ENCODE measurements at regions not wholly inside any gene's neighbourhood (a gene's known extent, or its start where the extent isn't known, plus 50 kb on each side); places are given as distances from the start of the nearest gene placed in this dataset.

- DNase-seq (ENCODE audit: low read depth) (no peak), FAIRE-seq (peak; percentile 43)
- H3K27me3 ChIP-seq (ENCODE audit: control insufficient read depth, insufficient read depth, low read length) = no peaks in the 10 kb centered on the region
These were observed 145.0 kb upstream of the MEIS2 start for GRCh38 chr15:37245358-37245757.

GRCh38 chr15:37246065-37246464 is 145.7 kb upstream of the MEIS2 start:
- FAIRE-seq = no peak
- no peak for TF ChIP-seq CTCF (IDR thresholded peaks at IDR 0.05; ENCODE audit: insufficient read depth, low read length, severe bottlenecking)
- Histone ChIP-seq H3K36me3 (ENCODE audit: control insufficient read depth, insufficient read depth, low read length) (no peaks in the 10 kb centered on the region), H3K27me3 (ENCODE audit: control insufficient read depth, insufficient read depth, low read length) (no peaks in the 10 kb centered on the region), H3K4me3 (ENCODE audit: low read depth, low read length) (no peak overlapping the region)
- DNase-seq (ENCODE audit: low read depth) = no peak

More at GRCh38 chr15:37245358-37245757, 145.0 kb upstream of the MEIS2 start:
- no peaks in the 10 kb centered on the region for H3K36me3 ChIP-seq (ENCODE audit: control insufficient read depth, insufficient read depth, low read length)
- no peak for TF ChIP-seq CTCF (IDR thresholded peaks at IDR 0.05; ENCODE audit: insufficient read depth, low read length, severe bottlenecking)
- H3K4me3 ChIP-seq (ENCODE audit: low read depth, low read length) = no peak overlapping the region

- H3K27me3 ChIP-seq (ENCODE audit: control insufficient read depth, insufficient read depth, low read length) = no peaks in the 10 kb centered on the region
- TF ChIP-seq CTCF (IDR thresholded peaks at IDR 0.05; ENCODE audit: insufficient read depth, low read length, severe bottlenecking) = no peak
- no peaks in the 10 kb centered on the region for H3K36me3 ChIP-seq (ENCODE audit: control insufficient read depth, insufficient read depth, low read length)
These were observed 146.5 kb upstream of the MEIS2 start for GRCh38 chr15:37246856-37247255.

GRCh38 chr15:37249249-37249648 is 148.9 kb upstream of the MEIS2 start:
- Histone ChIP-seq H3K36me3 (ENCODE audit: control insufficient read depth, insufficient read depth, low read length) (no peaks in the 10 kb centered on the region), H3K4me3 (ENCODE audit: low read depth, low read length) (no peak overlapping the region), H3K27me3 (ENCODE audit: control insufficient read depth, insufficient read depth, low read length) (no peaks in the 10 kb centered on the region)
- no peak for TF ChIP-seq CTCF (IDR thresholded peaks at IDR 0.05; ENCODE audit: insufficient read depth, low read length, severe bottlenecking)
- DNase-seq (ENCODE audit: low read depth) = no peak
- no peak for FAIRE-seq

More at GRCh38 chr15:37246856-37247255, 146.5 kb upstream of the MEIS2 start:
- no peak for FAIRE-seq
- no peak overlapping the region for H3K4me3 ChIP-seq (ENCODE audit: low read depth, low read length)
- no peak for DNase-seq (ENCODE audit: low read depth)

GRCh38 chr15:37252530-37252929 is 152.2 kb upstream of the MEIS2 start:
- no peak for FAIRE-seq
- TF ChIP-seq CTCF (IDR thresholded peaks at IDR 0.05; ENCODE audit: insufficient read depth, low read length, severe bottlenecking) = no peak

GRCh38 chr15:37253877-37254276 is 153.5 kb upstream of the MEIS2 start:
- Histone ChIP-seq H3K36me3 (ENCODE audit: control insufficient read depth, insufficient read depth, low read length) (no peaks in the 10 kb centered on the region), H3K4me3 (ENCODE audit: low read depth, low read length) (no peak overlapping the region), H3K27me3 (ENCODE audit: control insufficient read depth, insufficient read depth, low read length) (no peaks in the 10 kb centered on the region)
- FAIRE-seq (no peak), DNase-seq (ENCODE audit: low read depth) (no peak)
- TF ChIP-seq CTCF (IDR thresholded peaks at IDR 0.05; ENCODE audit: insufficient read depth, low read length, severe bottlenecking) = no peak

More at GRCh38 chr15:37252530-37252929, 152.2 kb upstream of the MEIS2 start:
- Histone ChIP-seq H3K27me3 (ENCODE audit: control insufficient read depth, insufficient read depth, low read length) (no peaks in the 10 kb centered on the region), H3K4me3 (ENCODE audit: low read depth, low read length) (no peak overlapping the region), H3K36me3 (ENCODE audit: control insufficient read depth, insufficient read depth, low read length) (no peaks in the 10 kb centered on the region)
- DNase-seq (ENCODE audit: low read depth) = no peak
